GM21825 (cell line): ENCODE measurements at regions not wholly inside any gene's neighbourhood (a gene's known extent, or its start where the extent isn't known, plus 50 kb on each side); places are given as distances from the start of the nearest gene placed in this dataset.
"Not testable (repeated sequence)": the region's sequence is repeated elsewhere in the genome, so short reads cannot be mapped to it uniquely, and the experiment has no call there.

Source experiments
- ATAC-seq: cut with Tn5 transposase; IDR thresholded peaks from one replicate; pipeline ENCODE4 v1.9.1; 2021; ENCODE audit warnings: mild to moderate bottlenecking, moderate library complexity; ENCODE audit not compliant: unreplicated experiment

GRCh38 chr7:106456329-106456728, 171.5 kb upstream of the NAMPT start:
- ATAC-seq, result no peak

GRCh38 chr7:106452031-106452851, 167.5 kb upstream of the NAMPT start:
- no peak for ATAC-seq

- ATAC-seq, result no peak
Measured at GRCh38 chr7:106451171-106451570, 166.4 kb upstream of the NAMPT start.

GRCh38 chr7:106450716-106451115, 165.9 kb upstream of the NAMPT start:
- ATAC-seq, result no peak

GRCh38 chr7:106448992-106449859, 164.4 kb upstream of the NAMPT start:
- no peak for ATAC-seq

- no peak for ATAC-seq
Measured at GRCh38 chr7:106448346-106448991, 163.7 kb upstream of the NAMPT start.

- no peak for ATAC-seq
Measured at GRCh38 chr7:106447318-106447847, 162.6 kb upstream of the NAMPT start.

- ATAC-seq, result not testable (repeated sequence)
Measured at GRCh38 chr7:106445366-106445765, 160.6 kb upstream of the NAMPT start.

- ATAC-seq, result no peak
Measured at GRCh38 chr7:106444068-106444655, 159.4 kb upstream of the NAMPT start.

GRCh38 chr7:106443156-106443555, 158.4 kb upstream of the NAMPT start:
- no peak for ATAC-seq

GRCh38 chr7:106442476-106442875, 157.7 kb upstream of the NAMPT start:
- no peak for ATAC-seq

- not testable (repeated sequence) for ATAC-seq
Measured at GRCh38 chr7:106441343-106441742, 156.6 kb upstream of the NAMPT start.

GRCh38 chr7:106436933-106437332, 152.2 kb upstream of the NAMPT start:
- not testable (repeated sequence) for ATAC-seq

- no peak for ATAC-seq
Measured at GRCh38 chr7:106433377-106433776, 148.6 kb upstream of the NAMPT start.

- ATAC-seq, result no peak
Measured at GRCh38 chr7:106430535-106431455, 146.0 kb upstream of the NAMPT start.

- no peak for ATAC-seq
Measured at GRCh38 chr7:106430103-106430502, 145.3 kb upstream of the NAMPT start.

- ATAC-seq, result no peak
Measured at GRCh38 chr7:106426803-106427202, 142.0 kb upstream of the NAMPT start.

- peak; percentile 93 for ATAC-seq
Measured at GRCh38 chr7:106425017-106425719, 140.4 kb upstream of the NAMPT start.

GRCh38 chr7:106424476-106425016, 139.8 kb upstream of the NAMPT start:
- ATAC-seq, result no peak
